ENCODE measurements at regions not wholly inside any gene's neighbourhood (a gene's known extent, or its start where the extent isn't known, plus 50 kb on each side); places are given as distances from the start of the nearest gene placed in this dataset.
A peak's percentile ranks its signal among the peaks of the same experiment; 100 is the strongest.
"Not testable (repeated sequence)": the region's sequence is repeated elsewhere in the genome, so short reads cannot be mapped to it uniquely, and the experiment has no call there.

- H3K4me3 Mint-ChIP-seq; H3K4me1 Mint-ChIP-seq (ENCODE audit: low read depth); intact Hi-C loops (cut with micrococcal nuclease); H3K27ac Mint-ChIP-seq; DNase-seq; H3K9me3 Mint-ChIP-seq; H3K27me3 Mint-ChIP-seq (ENCODE audit: low read depth); H3K36me3 Mint-ChIP-seq (ENCODE audit: low read depth): not testable (repeated sequence)
- CTCF ChIA-PET, result interaction anchor here (0.7 kb wide), 1 partner anchor 437 kb away, joined by 5 read pairs; no protein-coding TSS in a partner anchor
Measured at GRCh38 chr15:22599526-22600320, 141.0 kb downstream of the GOLGA6L22 start.

DNA sequence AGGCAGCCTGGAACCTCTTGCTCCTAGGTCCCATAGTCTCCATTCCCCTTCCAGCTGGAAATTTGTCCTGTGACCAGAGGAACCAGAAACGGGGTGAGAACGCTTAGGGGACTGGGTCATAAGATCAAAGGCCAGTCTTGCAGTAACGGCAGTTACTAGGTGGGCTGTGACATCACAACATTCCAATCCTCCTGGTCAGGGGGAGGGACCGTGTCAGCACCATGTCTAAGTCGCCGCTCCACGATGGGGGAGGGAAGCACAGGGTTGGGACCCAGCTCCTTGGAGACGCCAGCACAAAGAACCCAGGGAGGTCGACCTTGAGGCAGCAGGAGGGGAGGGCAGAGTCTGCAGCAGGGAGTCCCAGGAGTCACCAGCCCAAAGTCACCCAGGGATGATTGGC is 158.3 kb downstream of the GOLGA6L22 start:
- DNase-seq; H3K27ac Mint-ChIP-seq; CTCF ChIA-PET; intact Hi-C loops (cut with micrococcal nuclease); H3K4me1 Mint-ChIP-seq (ENCODE audit: low read depth); H3K9me3 Mint-ChIP-seq; H3K4me3 Mint-ChIP-seq; H3K27me3 Mint-ChIP-seq (ENCODE audit: low read depth); H3K36me3 Mint-ChIP-seq (ENCODE audit: low read depth): not testable (repeated sequence)

- DNase-seq; H3K4me1 Mint-ChIP-seq (ENCODE audit: low read depth); H3K27ac Mint-ChIP-seq; H3K9me3 Mint-ChIP-seq; H3K27me3 Mint-ChIP-seq (ENCODE audit: low read depth); intact Hi-C loops (cut with micrococcal nuclease); H3K4me3 Mint-ChIP-seq; H3K36me3 Mint-ChIP-seq (ENCODE audit: low read depth); CTCF ChIA-PET: not testable (repeated sequence)
Measured at GRCh38 chr15:22631789-22632188, 154.7 kb upstream of the NIPA1 start.

DNA sequence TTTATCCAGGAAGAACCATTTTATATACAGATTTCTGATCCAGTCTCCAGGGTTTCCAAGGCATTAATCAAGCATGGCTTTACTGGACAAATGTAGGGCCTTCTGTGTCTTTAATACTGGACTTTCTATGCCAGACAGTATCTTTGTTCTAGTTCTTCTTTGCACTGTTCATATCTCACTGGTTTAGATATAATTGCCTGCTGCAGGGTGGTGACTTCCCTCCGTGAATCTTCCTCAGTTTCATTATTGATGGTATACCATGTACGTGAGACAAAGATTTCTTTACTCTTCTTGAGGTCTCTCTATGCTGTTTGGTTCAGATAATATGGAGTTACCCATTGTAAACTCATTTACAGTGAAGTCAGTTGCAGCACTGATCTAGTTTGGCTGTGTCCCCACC is 146.5 kb upstream of the NIPA1 start:
- DNase-seq; H3K4me1 Mint-ChIP-seq (ENCODE audit: low read depth); H3K9me3 Mint-ChIP-seq; H3K27ac Mint-ChIP-seq; CTCF ChIA-PET; H3K4me3 Mint-ChIP-seq; H3K36me3 Mint-ChIP-seq (ENCODE audit: low read depth); intact Hi-C loops (cut with micrococcal nuclease): not testable (repeated sequence)
- peaks cover 13% of the 10 kb centered on the region for H3K27me3 Mint-ChIP-seq (ENCODE audit: low read depth)

- CTCF ChIA-PET; DNase-seq; H3K9me3 Mint-ChIP-seq; H3K27me3 Mint-ChIP-seq (ENCODE audit: low read depth); intact Hi-C loops (cut with micrococcal nuclease); H3K27ac Mint-ChIP-seq; H3K4me1 Mint-ChIP-seq (ENCODE audit: low read depth); H3K36me3 Mint-ChIP-seq (ENCODE audit: low read depth); H3K4me3 Mint-ChIP-seq: not testable (repeated sequence)
Measured at GRCh38 chr15:22649458-22649857, 137.0 kb upstream of the NIPA1 start.

GRCh38 chr15:22651179-22651578 is 135.3 kb upstream of the NIPA1 start:
- H3K9me3 Mint-ChIP-seq; DNase-seq; H3K27me3 Mint-ChIP-seq (ENCODE audit: low read depth); H3K4me1 Mint-ChIP-seq (ENCODE audit: low read depth); H3K4me3 Mint-ChIP-seq; intact Hi-C loops (cut with micrococcal nuclease); CTCF ChIA-PET; H3K27ac Mint-ChIP-seq; H3K36me3 Mint-ChIP-seq (ENCODE audit: low read depth): not testable (repeated sequence)

GRCh38 chr15:22664294-22665058 is 122.0 kb upstream of the NIPA1 start:
- intact Hi-C loops (cut with micrococcal nuclease), result loop anchor here (2.0 kb wide), 1 partner anchor 132 kb away; no protein-coding TSS in a partner anchor
- H3K36me3 Mint-ChIP-seq (ENCODE audit: low read depth); CTCF ChIA-PET; H3K4me1 Mint-ChIP-seq (ENCODE audit: low read depth); H3K27me3 Mint-ChIP-seq (ENCODE audit: low read depth); H3K9me3 Mint-ChIP-seq; H3K27ac Mint-ChIP-seq: not testable (repeated sequence)
- peak; percentile 35 for DNase-seq
- peak overlapping the region; percentile 30 for H3K4me3 Mint-ChIP-seq

GRCh38 chr15:22665059-22665702 is 121.3 kb upstream of the NIPA1 start:
- H3K4me1 Mint-ChIP-seq (ENCODE audit: low read depth); CTCF ChIA-PET; H3K9me3 Mint-ChIP-seq; H3K36me3 Mint-ChIP-seq (ENCODE audit: low read depth); H3K27me3 Mint-ChIP-seq (ENCODE audit: low read depth): not testable (repeated sequence)
- peak; percentile 36 for DNase-seq
- intact Hi-C loops (cut with micrococcal nuclease), result loop anchor here (2.0 kb wide), 1 partner anchor 132 kb away; no protein-coding TSS in a partner anchor
- H3K27ac Mint-ChIP-seq, result peak overlapping the region; percentile 54
- H3K4me3 Mint-ChIP-seq, result peak overlapping the region; percentile 73

DNA sequence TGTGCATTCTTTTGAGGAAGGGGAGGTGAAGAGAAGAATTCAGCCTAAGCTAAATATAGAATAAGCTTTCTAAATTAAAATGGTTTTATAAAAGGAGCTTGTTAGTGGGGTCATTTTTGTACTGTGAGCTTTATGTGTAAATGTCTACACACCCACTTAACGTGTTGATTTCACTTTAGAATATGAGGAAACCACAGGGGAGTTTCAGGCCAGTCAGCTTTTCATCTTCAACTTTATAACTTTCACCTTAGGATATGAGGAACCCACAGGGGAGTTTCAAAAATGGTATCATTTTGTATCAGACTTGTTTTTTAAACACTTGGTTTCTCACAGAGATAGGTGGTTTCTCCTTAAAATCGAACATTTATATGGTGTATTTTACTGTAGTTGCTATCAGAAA is 120.7 kb upstream of the NIPA1 start:
- H3K36me3 Mint-ChIP-seq (ENCODE audit: low read depth); H3K4me1 Mint-ChIP-seq (ENCODE audit: low read depth); H3K9me3 Mint-ChIP-seq; H3K27me3 Mint-ChIP-seq (ENCODE audit: low read depth); CTCF ChIA-PET: not testable (repeated sequence)
- peak overlapping the region; percentile 73 for H3K4me3 Mint-ChIP-seq
- intact Hi-C loops (cut with micrococcal nuclease), result loop anchor here (2.0 kb wide), 1 partner anchor 131 kb away; no protein-coding TSS in a partner anchor
- peak; percentile 47 for DNase-seq
- peak overlapping the region; percentile 54 for H3K27ac Mint-ChIP-seq

DNA sequence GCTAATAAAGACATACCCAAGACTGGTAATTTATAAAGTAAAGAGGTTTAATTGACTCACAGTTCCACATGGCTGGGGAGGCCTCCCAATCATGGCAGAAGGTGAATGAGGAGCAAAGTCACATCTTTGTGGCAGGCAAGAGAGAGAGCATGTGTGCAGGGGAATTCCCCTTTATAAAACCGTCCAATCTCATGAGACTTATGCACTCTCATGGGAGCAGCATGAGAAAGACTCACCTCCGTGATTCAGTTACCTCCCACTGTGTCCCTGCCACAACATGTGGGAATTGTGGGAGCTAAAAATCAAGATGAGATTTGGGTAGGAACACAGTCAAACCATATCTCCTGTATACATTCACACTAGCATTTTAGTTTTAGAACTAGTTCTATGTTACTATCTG is 101.7 kb upstream of the NIPA1 start:
- DNase-seq; H3K4me3 Mint-ChIP-seq; H3K27me3 Mint-ChIP-seq (ENCODE audit: low read depth); H3K9me3 Mint-ChIP-seq; H3K27ac Mint-ChIP-seq; H3K36me3 Mint-ChIP-seq (ENCODE audit: low read depth); intact Hi-C loops (cut with micrococcal nuclease); H3K4me1 Mint-ChIP-seq (ENCODE audit: low read depth); CTCF ChIA-PET: not testable (repeated sequence)

- H3K36me3 Mint-ChIP-seq (ENCODE audit: low read depth); H3K4me3 Mint-ChIP-seq; H3K27me3 Mint-ChIP-seq (ENCODE audit: low read depth); intact Hi-C loops (cut with micrococcal nuclease); CTCF ChIA-PET; DNase-seq; H3K9me3 Mint-ChIP-seq; H3K4me1 Mint-ChIP-seq (ENCODE audit: low read depth); H3K27ac Mint-ChIP-seq: not testable (repeated sequence)
Measured at GRCh38 chr15:22699881-22700280, 86.6 kb upstream of the NIPA1 start.

DNA sequence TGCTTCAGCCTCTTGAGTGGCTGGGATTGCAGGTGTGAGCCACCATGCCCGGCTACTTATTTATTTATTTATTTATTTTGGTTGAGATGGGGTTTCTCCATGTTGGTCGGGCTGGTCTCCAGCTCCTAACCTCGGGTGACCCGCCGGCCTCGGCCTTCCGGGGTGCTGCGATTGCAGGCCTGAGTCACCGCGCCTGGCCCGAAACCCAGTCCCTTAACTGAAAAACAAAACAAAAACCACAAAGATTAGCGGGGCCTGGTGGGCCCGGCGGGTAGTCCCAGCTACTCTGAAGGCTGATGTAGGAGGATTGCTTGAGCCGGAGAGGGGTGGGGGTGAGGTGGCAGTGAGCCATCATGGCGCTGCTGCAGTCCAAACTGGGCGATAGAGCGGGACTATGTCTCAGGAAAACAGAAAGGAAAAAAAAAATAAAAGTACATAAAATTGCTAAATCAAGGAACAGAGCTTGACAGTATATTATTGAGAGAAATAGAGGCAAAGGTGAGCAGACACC is 75.6 kb upstream of the NIPA1 start:
- peaks cover 23% of the 10 kb centered on the region for H3K27me3 Mint-ChIP-seq (ENCODE audit: low read depth)
- H3K4me3 Mint-ChIP-seq; H3K4me1 Mint-ChIP-seq (ENCODE audit: low read depth); H3K36me3 Mint-ChIP-seq (ENCODE audit: low read depth); H3K9me3 Mint-ChIP-seq; intact Hi-C loops (cut with micrococcal nuclease); H3K27ac Mint-ChIP-seq; CTCF ChIA-PET; DNase-seq: not testable (repeated sequence)

All from activated naive CD4-positive, alpha-beta T cell treated with anti-CD3 and anti-CD28 coated beads for 36 hours (primary cell).